ENCODE measurements at regions not wholly inside any gene's neighbourhood (a gene's known extent, or its start where the extent isn't known, plus 50 kb on each side); places are given as distances from the start of the nearest gene placed in this dataset.

DNA sequence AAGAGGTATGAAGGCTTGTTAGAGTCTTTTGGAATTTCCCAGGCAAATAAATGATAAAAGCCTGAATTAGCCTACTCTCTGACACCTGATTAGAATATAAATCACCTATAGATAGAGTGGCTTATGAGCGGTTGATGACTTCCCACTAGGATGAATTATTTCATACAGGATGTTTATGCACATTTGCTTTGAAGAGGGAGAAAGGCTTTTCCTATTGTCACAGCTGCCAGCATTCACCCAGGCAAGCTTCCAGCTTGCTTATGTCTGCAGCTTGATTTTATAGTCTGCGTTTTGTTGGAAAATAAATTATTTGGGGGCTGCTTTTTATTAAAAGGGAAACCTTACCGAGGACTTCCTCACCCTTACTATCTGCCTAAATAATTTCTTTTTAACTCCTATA is 51.3 kb upstream of the EIF2S2 start:
- ChIA-PET POLR2A (no interaction called here), CTCF (no interaction called here)

DNA sequence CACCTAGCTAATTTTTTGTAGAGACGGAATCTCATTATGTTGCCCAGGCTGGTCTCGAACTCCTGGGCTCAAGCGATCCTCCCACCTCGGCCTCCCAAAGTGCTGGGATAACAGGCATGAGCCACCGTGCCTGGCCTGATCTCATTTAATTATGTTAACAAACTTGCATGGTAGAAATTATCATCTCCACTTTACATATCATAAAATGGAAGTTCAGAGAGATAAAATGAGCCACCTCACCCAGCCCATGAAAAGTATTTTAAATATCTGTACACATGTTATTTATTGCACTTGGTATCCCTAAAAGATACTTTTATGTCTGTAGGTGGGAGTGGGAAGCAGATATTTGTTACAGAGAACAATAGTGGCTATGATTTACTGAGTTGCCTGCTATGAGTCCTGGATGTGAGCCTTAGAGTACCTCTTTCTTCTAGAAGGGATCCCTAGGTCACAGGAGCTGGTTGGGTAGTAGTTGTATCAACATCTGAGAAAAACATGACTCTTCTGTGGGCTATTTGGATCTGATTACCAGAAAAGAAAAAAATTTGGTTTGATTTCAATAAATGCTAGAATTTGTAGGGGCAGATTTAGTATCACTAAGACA is 52.4 kb upstream of the EIF2S2 start:
- ChIA-PET POLR2A (no interaction called here), CTCF (interaction anchor here (0.6 kb wide), 1 partner anchor 13 kb away, joined by 3 read pairs; no protein-coding TSS in a partner anchor)

DNA sequence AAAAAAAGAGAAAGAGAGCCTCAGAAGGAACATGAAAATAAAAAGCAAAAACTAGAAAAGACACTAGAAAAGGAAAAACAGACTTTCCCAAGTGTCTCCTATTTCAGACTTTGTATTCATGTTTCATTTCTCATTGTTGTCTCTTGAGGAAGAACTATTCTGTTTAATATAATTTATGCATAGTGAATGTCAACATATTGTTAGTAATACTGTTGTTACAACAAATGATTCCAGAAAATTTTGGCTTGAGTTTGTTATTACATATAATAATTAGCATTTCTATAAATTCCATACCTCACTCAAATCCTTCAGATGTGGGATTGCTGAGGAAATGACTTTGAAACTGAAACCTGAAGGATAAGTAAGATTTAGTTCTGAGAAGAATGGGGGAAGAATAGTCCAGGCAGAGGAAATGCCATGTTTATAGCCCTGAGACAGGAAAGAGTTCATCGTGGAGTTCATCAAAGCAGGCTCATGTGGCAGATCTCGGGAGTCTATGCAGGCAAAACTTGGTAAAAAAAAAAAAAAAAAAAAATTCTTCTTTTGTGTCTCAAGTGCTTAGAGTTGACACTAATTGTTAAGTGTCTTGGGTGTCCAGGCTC is 53.1 kb upstream of the EIF2S2 start:
- CTCF ChIA-PET: interaction anchor here (0.6 kb wide), 1 partner anchor 13 kb away, joined by 3 read pairs; no protein-coding TSS in a partner anchor
- POLR2A ChIA-PET: no interaction called here

DNA sequence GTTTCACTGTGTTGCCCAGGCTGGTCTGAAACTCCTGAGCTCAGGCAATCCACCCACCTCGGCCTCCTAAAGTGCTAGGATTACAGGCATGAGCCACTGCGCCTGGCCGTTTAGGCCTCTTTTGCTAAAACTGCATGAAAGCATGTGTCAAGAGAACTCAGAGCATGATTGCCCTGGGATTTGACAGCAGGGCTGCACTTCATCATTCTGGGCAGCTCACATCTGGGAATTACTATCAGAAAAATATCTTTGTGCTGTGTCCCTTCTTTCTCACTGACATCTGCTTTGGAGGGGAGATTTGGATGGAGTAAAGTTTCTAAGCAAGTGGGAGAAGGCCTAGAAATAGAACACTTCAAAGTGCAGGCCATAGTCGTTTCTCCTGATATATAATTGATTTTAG is 59.6 kb upstream of the EIF2S2 start:
- POLR2A ChIA-PET: no interaction called here
- CTCF ChIA-PET: interaction anchor here (0.7 kb wide), 1 partner anchor 811 kb away, joined by 3 read pairs; no protein-coding TSS in a partner anchor

DNA sequence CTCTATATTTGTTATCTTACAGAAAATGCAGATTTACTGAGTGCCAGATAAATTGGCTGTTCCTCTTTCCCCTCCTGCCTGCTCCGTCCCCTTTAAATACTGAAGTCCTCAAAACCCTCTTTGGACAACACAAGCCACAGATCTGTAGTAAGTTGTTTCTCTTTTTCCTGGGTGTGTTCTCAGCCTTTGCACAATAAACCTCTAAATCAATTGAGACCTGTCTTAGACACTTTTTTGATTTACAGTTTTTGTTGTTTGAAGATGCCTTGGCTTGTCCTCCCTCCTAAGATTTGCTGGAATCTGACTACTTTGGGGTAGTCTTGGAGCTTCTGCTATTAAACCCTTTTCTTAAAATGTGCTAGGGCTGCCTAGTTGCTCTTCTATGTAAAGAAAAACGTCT is 60.9 kb upstream of the EIF2S2 start:
- POLR2A ChIA-PET: no interaction called here
- CTCF ChIA-PET: interaction anchor here (0.7 kb wide), 1 partner anchor 21 kb away, joined by 3 read pairs; no protein-coding TSS in a partner anchor

DNA sequence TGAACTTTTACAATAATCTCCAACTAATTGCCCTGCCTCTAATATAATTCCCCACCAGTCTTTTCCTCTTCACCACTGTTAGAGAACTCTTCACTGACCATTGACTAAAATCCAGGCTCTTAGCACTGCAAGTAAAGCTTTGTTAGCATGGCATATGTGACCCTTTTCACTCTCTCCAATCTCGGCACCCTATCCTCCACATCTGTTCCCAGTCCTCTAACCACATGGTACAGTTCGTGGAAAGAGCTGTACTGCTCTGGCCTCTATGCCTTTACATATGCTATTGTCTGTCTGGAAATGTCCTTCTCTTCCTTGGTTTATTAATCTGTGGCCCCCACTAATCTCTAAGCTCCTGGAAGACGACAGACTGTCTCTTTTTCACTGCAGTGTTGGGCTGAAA is 63.0 kb upstream of the EIF2S2 start:
- POLR2A ChIA-PET: no interaction called here
- CTCF ChIA-PET: interaction anchor here (0.5 to 0.7 kb wide), 3 partner anchors 17 to 784 kb away, joined by 3 to 4 read pairs (median 4); no protein-coding TSS in a partner anchor

DNA sequence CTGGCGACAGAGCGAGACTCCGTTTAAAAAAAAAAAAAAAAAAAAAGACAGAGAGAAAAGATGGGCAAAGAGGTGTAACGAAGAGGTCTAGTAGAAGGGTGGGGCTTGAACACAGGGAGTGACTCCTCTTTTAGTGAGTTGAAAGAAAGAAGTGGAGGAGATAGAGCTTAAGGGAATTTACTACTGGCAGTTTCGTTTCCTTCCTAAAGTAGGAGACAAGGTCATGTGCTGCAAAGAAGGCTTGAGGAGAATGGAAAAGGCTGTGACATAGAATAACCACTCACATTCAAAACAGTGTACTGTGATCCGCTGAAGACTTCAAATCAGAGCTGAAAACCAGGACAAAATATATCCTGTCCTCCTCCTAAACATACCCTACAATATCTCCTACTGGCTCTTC is 63.8 kb upstream of the EIF2S2 start:
- POLR2A ChIA-PET: no interaction called here
- CTCF ChIA-PET: interaction anchor here (0.7 kb wide), 1 partner anchor 785 kb away, joined by 3 read pairs; no protein-coding TSS in a partner anchor

DNA sequence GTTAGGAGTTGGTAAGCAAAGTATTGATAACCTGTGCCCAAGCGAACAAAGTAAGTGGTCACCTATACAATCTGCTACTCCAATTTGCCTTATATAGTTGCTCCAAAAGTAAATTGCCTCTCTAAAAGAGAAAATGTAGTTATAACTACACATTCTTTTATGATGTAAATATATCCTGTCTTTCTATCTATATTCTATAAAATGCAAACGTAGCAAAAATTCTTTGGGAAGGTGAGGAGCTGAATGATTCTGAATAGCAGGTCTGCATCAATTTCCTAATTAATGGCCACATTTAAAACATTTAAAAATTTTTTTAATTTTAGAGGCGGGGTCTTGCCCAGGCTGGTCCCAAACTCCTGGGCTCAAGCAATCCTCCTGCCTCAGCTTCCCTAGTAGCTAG is 64.2 kb upstream of the ASIP start:
- ChIA-PET CTCF (interaction anchor here (0.6 kb wide), 1 partner anchor 125 kb away, joined by 3 read pairs; no protein-coding TSS in a partner anchor), POLR2A (no interaction called here)

DNA sequence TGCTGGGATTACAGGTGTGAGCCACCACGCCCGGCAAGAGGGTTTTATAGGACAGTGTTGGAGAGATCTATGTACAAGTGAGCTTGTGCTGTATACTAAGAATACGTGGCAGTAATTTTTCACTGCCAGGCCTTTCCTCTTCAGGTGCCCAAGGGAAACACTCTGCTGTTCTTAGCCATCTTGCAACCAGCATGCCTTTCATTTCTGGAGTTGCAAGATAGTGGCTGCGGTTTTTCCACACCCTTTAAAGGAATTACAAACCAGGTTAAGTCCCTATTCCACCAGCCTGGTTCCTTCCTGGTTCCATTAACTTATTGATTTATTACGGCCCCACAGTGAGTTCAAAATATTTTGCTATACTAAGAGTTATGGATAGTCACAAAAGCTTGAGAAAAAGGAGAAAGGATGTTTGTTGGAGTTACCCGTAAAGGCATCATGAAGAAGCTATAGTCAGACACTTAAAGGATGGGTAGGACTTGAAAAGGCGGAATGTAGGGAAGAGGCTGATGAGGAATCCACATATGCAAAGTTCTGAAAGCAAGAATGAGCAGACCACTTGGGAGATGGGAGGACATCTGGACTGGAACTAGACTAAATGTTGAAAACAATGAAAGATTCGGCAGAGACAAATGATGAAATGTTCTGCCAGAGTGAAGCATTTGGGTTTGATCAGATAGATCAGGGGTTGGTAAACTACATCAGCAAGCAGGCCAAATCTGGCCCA is 61.4 kb upstream of the ASIP start:
- CTCF ChIA-PET: no interaction called here
- POLR2A ChIA-PET: no interaction called here

DNA sequence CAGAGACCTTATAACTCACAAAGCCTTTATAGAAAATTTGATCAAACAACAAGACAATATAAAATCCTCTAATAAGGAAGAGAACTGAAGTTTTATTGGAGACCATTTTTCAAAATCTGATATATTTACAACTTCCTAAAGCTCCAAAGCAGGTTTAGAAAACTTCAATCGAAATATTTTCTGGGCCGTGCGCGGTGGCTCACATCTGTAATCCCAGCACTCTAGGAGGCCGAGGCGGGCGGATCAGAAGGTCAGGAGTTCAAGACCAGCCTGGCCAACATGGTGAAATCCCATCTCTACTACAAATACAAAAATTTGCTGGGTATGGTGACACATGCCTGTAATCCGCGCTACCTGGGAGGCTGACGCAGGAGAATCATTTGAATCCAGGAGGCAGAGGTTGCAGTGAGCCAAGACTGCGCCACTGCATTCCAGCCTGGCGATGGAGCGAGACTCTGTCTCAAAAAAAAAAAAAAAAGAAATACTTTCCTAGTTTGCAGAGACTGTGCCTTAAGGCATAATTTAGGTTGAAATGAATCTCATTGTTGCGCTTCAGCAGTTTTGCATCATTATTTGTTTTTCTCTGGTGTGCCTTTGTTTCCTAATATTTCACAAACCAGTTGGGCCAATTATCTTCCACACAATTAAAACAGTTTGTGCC is 60.6 kb upstream of the ASIP start:
- CTCF ChIA-PET: no interaction called here
- POLR2A ChIA-PET: no interaction called here

DNA sequence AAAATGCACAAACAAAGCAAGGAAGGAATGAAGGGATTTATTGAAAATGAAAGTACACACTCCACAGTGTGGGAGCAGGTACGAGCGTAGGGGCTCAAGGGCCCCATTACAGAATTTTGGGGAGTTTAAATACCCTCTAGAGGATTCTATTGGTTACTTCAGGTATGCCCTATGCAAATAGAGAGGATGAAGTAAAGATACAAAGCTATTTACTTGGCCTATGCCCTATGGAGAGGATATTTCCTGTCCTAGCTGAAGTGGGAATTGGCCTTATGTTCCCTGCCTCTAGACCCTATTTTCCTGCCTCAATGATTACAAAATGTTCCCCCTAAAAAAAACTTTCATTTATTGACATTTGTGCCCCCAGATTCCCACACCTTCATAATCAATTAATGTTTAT is 59.7 kb upstream of the ASIP start:
- ChIA-PET POLR2A (no interaction called here), CTCF (no interaction called here)

DNA sequence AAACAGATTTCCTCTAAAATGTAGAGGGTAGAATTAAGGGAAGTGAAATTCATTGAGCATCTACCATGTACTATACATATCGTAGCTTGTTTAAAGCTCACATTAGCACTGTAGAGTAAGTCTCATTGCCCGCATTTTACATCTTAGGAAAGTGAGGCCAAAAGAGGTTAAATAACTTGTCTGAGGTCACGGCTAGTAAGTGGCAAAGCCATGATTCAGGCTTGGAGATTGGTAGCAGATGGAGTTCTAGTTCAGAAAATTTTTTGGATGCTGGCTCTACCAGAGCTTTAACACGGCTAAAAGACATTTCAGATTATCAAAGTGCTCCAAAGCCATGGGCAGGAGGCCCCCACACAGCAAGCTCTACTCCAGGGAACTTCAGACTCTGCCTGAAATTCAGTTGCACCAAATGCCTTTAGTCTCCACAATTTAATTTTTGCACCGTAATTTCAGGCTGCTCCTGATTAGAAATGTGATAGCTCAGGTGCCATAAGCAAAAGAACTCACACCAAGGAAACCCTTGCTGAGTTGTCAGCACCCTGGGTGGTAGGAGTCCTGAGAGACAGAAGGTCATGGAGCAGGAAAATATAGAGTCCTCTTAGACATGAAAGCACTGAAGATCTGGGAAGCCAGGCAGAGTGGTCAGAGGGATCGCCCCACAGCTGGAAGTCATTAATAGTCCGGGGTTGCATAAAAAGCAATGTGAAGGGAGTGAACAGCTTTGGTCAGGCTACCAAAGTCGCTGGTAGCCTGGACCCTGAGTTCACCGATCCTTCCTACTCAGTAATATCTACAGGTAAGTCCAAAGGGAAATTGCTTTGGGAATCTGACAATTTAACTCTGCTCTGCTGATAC is 55.2 kb upstream of the ASIP start:
- POLR2A ChIA-PET: no interaction called here
- CTCF ChIA-PET: no interaction called here

DNA sequence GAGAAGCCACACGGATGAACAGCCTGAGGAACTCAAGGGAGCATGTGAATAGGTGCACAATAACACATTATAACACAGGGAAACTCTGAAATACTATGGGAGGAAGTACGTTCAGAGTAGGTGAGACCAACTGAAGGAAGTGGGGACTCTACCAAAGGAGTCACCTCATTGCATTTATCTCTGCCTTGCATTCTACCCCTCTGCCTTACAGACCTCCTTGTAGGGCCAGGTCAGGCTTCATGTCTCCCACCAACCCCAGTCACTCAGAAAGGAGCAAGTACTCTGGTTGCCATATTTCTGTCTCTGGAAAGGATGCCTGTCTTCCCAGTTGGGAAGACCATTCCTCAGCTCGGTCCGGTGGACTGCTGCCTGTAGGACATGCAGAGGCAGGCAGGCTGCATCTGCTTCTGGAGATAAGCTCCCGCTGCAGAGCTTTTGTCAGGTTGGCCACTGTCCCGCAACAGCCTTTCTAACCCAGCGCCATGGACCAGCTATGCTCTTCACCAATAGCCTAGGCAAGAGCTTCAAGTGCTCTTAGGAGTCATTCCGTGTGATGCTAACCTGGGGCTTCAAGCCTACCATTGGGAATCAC is 51.6 kb upstream of the ASIP start:
- ChIA-PET POLR2A (no interaction called here), CTCF (interaction anchor here (1.4 kb wide), 1 partner anchor 11 kb away, joined by 3 read pairs; no protein-coding TSS in a partner anchor)

DNA sequence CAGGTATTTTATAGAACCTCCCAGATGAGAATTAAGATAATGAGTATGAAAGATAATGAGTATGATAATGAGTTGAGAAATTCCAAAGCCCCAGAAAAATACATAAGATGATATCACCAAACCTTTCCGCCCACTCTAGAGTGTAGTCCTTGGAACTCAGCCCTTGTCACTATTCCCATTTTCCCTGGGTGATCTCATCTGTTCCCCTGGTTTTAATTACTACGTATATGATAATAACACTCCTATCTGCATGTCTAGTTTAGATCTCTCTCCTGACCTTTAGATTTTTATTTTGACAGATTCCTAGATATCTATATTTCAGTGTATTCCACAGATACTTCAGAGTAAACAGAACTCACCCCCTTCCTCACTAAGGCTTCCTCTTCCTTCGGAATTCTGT is 51.0 kb upstream of the ASIP start:
- POLR2A ChIA-PET: interaction anchor here (0.6 kb wide), 1 partner anchor 189 kb away, joined by 4 read pairs; no protein-coding TSS in a partner anchor
- CTCF ChIA-PET: interaction anchor here (0.9 to 1.8 kb wide), 4 partner anchors 10 to 328 kb away, joined by 3 to 4 read pairs (median 3); no protein-coding TSS in a partner anchor

DNA sequence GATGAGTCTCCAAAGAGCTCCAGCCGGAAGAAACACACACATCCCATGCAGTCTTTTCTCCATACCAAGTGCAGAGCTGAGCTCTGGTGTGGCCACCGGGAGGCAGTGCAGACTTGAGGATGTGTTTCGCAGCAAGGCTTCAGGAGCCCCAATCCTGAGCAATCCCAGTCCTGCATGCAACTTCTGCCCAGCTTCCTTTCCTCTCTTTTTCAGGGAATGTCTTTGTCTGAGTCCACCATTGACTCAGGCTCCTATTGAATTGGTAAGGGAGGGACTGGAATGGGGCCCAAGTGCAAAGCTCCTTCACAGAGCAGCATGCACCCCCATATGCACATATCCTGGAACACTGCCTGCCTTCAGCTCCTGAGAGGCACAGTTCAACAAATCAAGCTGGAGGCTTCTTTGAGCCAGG is 50.5 kb upstream of the ASIP start:
- CTCF ChIA-PET: interaction anchor here (0.6 to 1.8 kb wide), 5 partner anchors 10 to 328 kb away, joined by 3 to 4 read pairs (median 3); no protein-coding TSS in a partner anchor
- POLR2A ChIA-PET: interaction anchor here (0.6 kb wide), 1 partner anchor 188 kb away, joined by 4 read pairs; no protein-coding TSS in a partner anchor

Data from activated CD8-positive, alpha-beta memory T cell treated with anti-CD3 and anti-CD28 coated beads for 36 hours (primary cell).